CD4-positive, alpha-beta T cell treated with Interleukin-2 at 100 ng/mL for 4 hours (primary cell): ENCODE measurements at regions not wholly inside any gene's neighbourhood (a gene's known extent, or its start where the extent isn't known, plus 50 kb on each side); places are given as distances from the start of the nearest gene placed in this dataset.

Source experiments
- DNase-seq: peaks from one replicate; pipeline ENCODE4 v3.0.0-alpha.2; 2020; ENCODE audit warnings: low spot score

DNA sequence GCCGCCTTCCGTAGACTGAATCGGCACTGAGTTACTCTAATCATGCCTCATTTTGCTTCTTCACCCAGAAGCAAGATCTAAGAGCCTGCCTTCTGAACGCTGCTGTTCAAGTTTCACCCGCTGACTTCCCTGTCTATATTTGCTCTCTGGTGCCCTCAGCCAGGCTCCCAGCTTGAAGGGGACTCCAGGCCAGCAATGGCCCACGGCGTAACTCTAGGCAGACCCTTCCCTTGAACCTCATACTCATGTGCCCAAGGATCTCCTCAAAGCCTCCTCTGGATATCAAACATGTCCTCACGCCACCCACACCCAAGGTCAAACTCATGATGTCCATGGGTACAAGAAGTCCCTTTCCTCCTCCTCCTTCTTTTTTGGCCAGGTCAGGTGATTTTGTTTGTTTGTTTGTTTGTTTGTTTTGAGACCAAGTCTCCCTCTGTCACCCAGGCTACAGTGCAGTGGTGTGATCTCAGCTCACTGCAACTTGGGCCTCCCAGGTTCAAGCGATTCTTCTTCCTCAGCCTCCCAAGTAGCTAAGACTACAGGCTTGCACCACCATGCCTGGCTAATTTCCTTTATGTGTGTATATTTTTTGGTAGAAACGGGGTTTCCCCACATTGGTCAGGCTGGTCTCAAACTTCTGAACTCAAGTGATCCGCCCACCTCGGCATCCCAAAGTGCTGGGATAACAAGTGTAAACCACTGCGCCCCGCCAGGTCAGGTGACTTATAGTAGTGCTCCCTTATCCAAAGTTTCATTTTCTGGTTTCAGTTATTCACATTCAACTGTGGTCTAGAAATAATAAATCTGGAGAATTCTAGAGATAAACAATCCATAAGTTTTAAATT, 239.0 kb downstream of the SYK start:
- no peak for DNase-seq

DNA sequence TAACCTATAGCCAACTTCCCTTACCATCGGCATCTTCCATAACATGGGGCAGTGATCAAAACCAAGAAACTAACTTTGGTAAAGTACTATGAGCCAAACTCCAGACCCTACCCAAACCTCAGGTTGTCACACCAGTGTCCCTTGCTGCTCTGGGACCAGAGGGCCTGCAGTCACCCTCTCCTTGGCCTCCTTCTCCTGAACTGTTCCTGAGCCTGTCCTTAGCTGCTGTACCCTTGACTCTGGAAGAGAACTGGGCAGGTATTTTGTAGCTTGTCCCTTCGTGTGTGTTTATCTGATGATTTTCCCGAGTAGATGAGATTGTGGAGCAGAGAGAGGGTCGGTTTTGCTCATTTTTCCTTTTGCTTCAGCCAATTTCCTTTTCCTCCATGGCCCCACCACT, 240.4 kb downstream of the SYK start:
- DNase-seq = no peak

GRCh38 chr9:91042541-91042940, 240.9 kb downstream of the SYK start:
- DNase-seq = no peak

DNA sequence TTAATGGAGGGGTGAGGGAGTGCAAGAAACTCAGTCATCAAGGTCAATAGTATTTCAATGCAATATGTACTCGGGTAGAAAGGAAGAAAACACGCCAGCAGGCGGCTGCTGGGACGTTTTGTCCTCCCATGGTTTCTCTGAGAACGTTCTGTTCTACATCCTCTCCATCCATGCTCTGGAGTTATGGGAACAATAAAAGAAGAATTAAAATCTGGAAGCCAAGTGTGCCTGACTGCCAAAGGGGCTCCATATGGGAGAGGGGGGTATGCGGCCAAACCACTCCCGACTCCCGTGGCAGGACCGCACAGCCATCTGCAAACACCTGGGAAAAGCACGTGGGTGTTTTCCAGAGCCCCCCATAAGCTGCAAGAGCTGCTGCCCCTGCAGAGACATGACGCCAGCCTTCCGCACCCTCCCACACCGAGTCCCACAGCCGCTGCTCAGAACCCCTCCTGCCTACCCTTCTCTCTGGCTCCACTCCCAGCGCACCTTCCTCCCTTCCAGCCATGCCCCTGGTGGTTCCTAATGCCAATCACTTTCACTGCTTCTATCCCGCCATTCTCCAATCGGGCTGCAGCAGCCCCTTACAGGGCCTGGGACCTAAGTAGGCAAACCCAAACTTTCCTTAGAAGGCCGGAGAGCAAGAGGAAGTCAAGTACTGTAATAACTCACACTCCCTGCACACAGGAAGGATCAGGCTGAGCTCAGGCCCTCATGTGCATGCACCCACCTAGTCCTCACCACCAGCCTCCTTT, 241.6 kb downstream of the SYK start:
- DNase-seq = no peak

DNA sequence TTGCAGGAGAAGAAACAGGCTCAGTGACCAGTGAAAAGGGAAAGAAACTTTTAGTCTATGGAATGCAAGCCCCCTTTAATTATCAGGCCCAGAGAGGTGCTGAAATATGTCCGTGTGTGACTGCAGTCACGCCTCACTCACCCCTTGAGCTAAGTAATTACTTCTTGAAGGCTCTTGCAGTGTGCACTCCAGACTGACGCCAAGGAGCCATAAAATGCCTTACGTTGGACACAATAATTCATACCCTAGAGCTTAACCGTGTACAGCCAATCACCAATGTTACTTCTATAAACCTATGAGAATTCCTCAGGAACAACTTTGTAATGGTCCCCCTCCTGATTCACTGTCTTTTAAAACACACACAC, 242.2 kb downstream of the SYK start:
- no peak for DNase-seq

DNA sequence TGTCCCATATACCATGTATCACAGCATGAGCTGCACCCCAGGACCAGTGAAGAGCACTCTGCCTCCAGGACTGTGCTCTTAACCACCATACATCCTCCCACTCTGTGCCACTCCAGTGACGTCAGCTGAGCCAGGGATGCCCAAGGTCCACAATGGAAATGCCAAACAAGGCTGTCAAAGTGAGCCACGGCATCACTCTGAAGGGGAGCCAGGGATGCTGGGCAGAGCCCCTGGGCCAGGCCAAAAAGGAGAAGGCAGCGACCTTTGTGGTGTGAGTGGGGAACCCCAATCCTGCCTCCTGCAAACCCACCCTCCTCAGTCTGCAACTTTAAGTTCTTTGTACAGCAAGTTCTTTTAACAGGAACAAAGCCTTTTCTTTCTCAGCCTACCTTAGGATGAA, 242.7 kb downstream of the SYK start:
- DNase-seq = no peak

DNA sequence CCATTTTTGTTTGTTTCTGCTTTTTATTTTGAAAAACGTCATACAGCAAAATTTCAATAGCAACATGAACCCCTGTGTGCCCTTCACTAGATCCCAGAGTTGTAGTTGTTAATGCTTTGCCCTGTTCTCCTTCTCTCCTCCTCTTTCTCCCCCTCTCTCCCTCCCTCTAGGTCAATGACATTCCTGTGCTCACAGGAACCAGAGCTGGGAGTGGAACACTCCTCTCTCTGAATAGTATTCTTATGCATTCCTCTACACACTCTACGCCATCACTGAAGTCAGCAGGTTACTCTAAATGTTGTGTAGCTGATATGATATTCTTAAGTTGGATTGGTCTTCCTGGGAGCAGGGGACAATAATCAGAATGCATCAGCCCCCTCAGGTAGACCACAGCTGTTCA, 243.4 kb downstream of the SYK start:
- no peak for DNase-seq

- DNase-seq = peak; percentile 24
Observed at GRCh38 chr9:91047529-91047928, 245.9 kb downstream of the SYK start.

- DNase-seq = peak; percentile 3
Observed at GRCh38 chr9:91047993-91048607, 246.5 kb downstream of the SYK start.

- DNase-seq = no peak
Observed at GRCh38 chr9:91048749-91049148, 247.1 kb downstream of the SYK start.

DNA sequence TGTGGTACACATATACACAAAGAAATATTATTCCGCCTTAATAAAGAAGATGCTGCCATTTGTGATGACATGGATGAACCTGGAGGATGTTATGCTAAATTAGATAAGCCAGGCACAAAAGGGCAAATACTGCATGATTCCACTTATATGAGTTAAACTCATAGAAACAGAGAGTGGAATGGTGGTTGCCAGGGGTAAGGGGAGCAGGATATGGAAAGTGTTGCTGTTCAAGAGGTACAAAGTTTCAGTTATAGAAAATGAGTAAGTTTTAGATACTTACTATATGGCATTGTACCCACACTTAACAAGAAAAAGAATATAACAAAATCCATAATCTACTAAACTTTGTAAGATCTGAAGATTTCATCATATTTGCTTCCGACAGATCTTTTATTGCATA, 252.2 kb downstream of the SYK start:
- DNase-seq = no peak

GRCh38 chr9:91055845-91056244, 254.2 kb downstream of the SYK start:
- DNase-seq = no peak

GRCh38 chr9:91056486-91056885, 254.9 kb downstream of the SYK start:
- DNase-seq = no peak

- no peak for DNase-seq
Observed at GRCh38 chr9:91056917-91057316, 255.3 kb downstream of the SYK start.

DNA sequence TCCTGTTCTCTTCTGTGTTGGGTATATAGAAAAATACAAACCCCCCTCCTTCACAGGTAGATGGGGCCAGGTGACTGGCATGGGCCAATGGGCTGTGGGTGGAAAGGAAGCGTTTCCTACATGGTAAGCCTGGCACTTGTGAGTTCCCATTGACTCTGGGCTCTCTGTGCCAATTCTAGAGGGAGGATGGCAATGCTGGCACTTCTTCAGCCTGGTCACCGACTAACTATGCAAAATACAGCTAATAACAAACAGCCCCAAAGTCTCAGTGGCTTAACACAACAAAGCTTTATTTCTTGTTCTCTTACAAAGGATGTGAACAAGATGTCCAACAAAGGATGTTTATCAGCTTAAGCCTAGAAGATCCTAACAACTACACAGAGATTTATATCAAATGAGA, 258.1 kb downstream of the SYK start:
- DNase-seq = no peak

GRCh38 chr9:91060520-91061343, 259.1 kb downstream of the SYK start:
- DNase-seq = no peak

- no peak for DNase-seq
Observed at GRCh38 chr9:91061506-91061905, 259.9 kb downstream of the SYK start.

DNA sequence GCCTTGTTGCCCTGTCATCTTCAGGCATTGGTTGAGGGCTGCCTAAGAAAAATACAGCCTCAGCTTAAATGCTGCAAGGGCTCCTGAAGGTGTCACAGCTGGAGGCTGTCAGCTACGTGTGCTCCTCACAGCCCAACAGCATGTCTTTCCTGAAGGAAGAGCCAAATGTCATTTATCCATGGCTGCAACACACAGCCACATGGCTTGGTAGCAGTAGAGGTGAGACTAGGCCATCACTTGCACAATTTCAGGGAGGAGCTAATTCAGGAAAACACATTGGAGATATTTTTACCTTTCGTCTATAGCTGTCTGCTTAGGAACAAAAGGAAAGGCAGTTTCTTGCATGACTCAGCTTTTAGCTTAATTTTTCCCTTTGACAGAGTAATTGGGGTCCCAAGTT, 260.7 kb downstream of the SYK start:
- DNase-seq = no peak

DNA sequence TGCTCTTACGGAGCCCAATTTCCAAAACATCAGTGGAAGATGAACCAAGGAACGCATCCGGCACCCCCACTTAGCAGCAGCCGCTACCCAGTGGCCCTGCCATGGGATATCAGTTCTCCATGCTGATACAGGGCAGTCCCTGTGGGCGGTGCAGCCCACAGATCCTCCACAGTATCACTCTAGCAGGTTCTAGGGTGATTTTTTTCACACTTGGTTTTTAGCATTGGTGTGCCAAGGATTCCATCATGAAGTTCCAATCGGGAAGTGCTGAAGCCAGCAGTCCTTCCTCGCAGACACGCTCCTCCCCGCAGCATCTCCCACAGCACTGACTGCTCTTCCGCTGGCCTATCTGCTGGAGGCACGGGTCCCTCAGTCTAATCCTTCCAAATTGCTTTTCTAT, 261.9 kb downstream of the SYK start:
- no peak for DNase-seq

GRCh38 chr9:91065231-91066041, 263.8 kb downstream of the SYK start:
- no peak for DNase-seq

DNA sequence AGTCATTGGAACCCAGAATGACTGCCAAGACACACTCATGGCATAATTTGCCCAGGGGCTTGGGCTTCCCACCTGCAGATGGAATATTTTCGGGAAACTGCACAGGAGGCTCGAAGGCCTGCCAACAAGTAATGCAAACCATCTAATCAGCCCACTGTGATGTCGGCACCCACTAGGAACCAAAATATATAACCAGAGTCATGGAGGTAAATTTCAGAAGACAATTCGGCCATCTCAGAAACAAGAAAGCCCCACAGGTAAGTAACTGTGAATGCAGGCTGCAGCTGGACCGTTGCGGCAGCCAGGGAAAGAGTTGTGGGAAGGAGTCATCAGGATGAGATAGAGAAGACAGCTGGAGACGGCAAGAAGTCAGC, 264.4 kb downstream of the SYK start:
- DNase-seq = no peak

- no peak for DNase-seq
Observed at GRCh38 chr9:91066856-91067255, 265.2 kb downstream of the SYK start.
